ENCODE measurements at regions not wholly inside any gene's neighbourhood (a gene's known extent, or its start where the extent isn't known, plus 50 kb on each side); places are given as distances from the start of the nearest gene placed in this dataset.

DNA sequence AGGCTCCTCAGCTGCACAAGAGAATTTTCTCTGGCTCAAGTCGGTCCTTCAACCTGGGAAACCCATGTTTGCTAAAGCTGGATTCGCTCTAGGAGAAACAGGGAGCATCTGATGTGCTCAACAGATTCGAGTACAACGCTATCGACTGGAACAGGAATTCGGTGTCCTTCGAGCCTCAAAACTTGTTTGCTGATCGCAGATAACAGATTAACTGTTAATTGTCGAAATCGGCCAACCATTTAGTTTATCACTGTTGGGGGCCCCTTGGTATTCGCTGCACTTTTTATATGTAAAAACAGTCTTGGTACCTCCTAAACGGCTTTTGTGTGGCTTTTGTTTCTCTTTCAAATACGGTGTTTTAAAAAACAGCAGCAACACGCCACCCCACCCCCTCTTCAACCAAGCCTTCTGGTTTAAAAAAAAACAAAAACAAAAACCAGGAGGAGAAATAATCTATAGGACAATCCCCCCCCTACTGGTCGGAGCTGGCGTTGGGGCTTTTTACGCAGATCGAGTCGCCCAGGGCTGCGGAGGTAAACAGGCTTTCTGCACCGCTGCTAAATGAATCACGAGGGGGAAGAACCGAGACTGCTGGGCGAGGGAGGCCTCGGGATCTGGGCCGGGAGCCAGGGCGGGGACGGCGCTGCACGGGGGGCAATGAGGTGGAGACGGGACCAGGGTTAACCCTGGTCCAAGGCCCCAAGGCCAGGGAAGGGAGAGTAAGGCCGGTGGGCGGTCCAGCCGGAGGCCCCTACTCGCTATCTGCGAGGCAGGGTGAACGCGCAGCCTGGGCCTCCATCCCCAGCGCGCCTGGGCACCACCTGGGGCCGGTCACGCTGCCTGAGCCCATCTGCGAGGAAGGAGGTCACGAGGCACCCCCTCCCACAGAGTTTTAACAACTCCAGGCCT lies 71.7 kb upstream of the BCOR start:
- no peak overlapping the region for H3K27ac ChIP-seq
- peak overlapping the region; percentile 53 for H3K4me2 ChIP-seq
- H3K9me3 ChIP-seq (ENCODE audit: insufficient read depth, low read depth): no peaks in the 10 kb centered on the region
- no peaks in the 10 kb centered on the region for H3K27me3 ChIP-seq (ENCODE audit: insufficient read depth, low read depth)
- no TSS peak for BruUV-seq (replicated peaks)
- no peaks in the 10 kb centered on the region for H3K79me2 ChIP-seq (ENCODE audit: low read depth)
- DNase-seq: peak in 1 of 2 experiments; percentile 67
- H3K4me1 ChIP-seq (replicated peaks; ENCODE audit: insufficient read depth): 0 out of 2 replicates have a peak, but pooled peaks cover 6% of the 10 kb centered on the region
- H2AFZ ChIP-seq: no peak overlapping the region
- peak overlapping the region; percentile 24; the same call in 1 of the 2 replicates for H3K4me3 ChIP-seq
- TF ChIP-seq, protein P1, sequence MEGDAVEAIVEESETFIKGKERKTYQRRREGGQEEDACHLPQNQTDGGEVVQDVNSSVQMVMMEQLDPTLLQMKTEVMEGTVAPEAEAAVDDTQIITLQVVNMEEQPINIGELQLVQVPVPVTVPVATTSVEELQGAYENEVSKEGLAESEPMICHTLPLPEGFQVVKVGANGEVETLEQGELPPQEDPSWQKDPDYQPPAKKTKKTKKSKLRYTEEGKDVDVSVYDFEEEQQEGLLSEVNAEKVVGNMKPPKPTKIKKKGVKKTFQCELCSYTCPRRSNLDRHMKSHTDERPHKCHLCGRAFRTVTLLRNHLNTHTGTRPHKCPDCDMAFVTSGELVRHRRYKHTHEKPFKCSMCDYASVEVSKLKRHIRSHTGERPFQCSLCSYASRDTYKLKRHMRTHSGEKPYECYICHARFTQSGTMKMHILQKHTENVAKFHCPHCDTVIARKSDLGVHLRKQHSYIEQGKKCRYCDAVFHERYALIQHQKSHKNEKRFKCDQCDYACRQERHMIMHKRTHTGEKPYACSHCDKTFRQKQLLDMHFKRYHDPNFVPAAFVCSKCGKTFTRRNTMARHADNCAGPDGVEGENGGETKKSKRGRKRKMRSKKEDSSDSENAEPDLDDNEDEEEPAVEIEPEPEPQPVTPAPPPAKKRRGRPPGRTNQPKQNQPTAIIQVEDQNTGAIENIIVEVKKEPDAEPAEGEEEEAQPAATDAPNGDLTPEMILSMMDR (conservative IDR thresholded peaks at IDR 0.05): peak; percentile 59
- TF ChIP-seq EZH2 (IDR thresholded peaks at IDR 0.05; ENCODE audit: low read depth): no peak
- H3K9me2 ChIP-seq (ENCODE audit: insufficient read depth): no peaks in the 10 kb centered on the region
- no peaks in the 10 kb centered on the region for H3K36me3 ChIP-seq (ENCODE audit: low read depth)
- ChIA-PET CTCF (no interaction called here), POLR2A (ENCODE audit: unreplicated experiment) (no interaction called here)
- intact Hi-C loops (cut with micrococcal nuclease; ENCODE audit: unreplicated experiment): no loop called here
- no peaks in the 10 kb centered on the region for H4K20me1 ChIP-seq (ENCODE audit: insufficient read depth)
- H3F3A ChIP-seq (ENCODE audit: insufficient read depth, low read depth): 0 out of 2 replicates have a peak, but pooled peaks cover 2% of the 10 kb centered on the region

DNA sequence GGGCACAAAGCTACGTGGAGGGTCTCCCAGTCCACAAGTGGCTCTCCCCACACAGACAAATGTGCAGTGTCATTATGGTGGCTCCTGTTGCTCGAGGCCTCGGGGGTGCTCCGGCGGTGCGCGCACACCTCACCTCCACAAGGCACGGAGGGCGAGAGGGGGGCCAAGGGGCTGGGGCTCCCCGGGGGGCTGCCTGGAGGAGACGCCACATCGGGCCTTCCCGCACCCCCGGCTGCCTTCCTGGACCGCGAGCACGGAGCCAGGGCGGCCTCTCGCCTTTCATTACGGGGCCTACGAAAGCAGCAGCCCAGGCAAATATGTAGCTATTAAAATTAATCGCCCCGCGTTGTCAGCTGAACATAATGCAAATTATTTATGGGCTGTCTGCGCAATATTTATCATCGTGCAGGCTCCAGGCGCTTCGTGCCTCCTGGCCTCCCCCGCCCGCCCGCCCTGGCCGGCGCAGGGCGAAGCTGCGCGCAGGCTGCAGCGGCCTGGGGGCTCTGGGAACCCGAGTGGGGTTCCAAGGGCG lies 70.8 kb upstream of the BCOR start:
- intact Hi-C loops (cut with micrococcal nuclease; ENCODE audit: unreplicated experiment): no loop called here
- no peaks in the 10 kb centered on the region for H3K79me2 ChIP-seq (ENCODE audit: low read depth)
- no peaks in the 10 kb centered on the region for H3K27me3 ChIP-seq (ENCODE audit: insufficient read depth, low read depth)
- H3K4me1 ChIP-seq (replicated peaks; ENCODE audit: insufficient read depth): 0 out of 2 replicates have a peak, but pooled peaks cover 6% of the 10 kb centered on the region
- no peaks in the 10 kb centered on the region for H3K9me3 ChIP-seq (ENCODE audit: insufficient read depth, low read depth)
- no peaks in the 10 kb centered on the region for H3K36me3 ChIP-seq (ENCODE audit: low read depth)
- CTCF ChIA-PET: no interaction called here
- TF ChIP-seq, protein P1 (conservative IDR thresholded peaks at IDR 0.05): no peak
- TF ChIP-seq EZH2 (IDR thresholded peaks at IDR 0.05; ENCODE audit: low read depth): no peak
- no peak for DNase-seq
- H3K4me3 ChIP-seq: no peak overlapping the region
- H3F3A ChIP-seq (ENCODE audit: insufficient read depth, low read depth): no peaks in the 10 kb centered on the region
- BruUV-seq (replicated peaks): no TSS peak
- no peak overlapping the region for H3K4me2 ChIP-seq
- no peaks in the 10 kb centered on the region for H3K9me2 ChIP-seq (ENCODE audit: insufficient read depth)
- H2AFZ ChIP-seq: no peak overlapping the region
- H3K27ac ChIP-seq: no peak overlapping the region
- no peaks in the 10 kb centered on the region for H4K20me1 ChIP-seq (ENCODE audit: insufficient read depth)
- POLR2A ChIA-PET (ENCODE audit: unreplicated experiment): no interaction called here

DNA sequence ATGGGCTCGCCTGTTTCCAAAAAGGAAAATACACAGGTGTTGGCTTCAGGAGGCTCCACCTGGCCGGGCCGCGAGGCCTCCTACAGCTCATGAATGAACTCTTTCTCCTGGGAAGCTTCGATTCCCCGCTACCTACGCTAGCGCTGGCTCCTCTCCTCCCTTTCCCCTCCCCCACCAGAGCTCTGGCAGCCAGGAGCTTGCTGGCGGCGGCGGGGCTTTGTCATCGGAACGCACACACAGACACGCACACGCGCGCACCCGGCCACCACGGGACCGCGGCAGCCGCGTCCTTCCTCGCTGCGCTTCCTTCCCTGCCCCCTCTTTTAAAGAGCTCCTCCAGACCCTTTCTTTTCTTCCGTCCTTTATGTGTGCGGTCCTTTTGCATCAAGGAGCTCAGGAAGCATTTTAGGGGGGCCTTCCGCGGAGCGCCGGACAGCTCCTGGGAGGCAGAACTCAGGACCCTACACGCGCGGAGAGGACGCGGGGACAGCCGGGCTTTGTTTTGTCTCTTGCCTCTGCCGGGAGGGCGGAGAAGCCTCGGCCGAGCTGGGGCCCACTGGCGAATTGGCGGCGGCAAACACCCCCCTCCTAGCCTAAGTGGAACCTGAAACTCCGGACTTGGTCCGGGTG lies 70.2 kb upstream of the BCOR start:
- no TSS peak for BruUV-seq (replicated peaks)
- Histone ChIP-seq H3K36me3 (ENCODE audit: low read depth) (no peaks in the 10 kb centered on the region), H3K4me3 (no peak overlapping the region), H3K4me1 (replicated peaks; ENCODE audit: insufficient read depth) (0 out of 2 replicates have a peak, but pooled peaks cover 2% of the 10 kb centered on the region), H3F3A (ENCODE audit: insufficient read depth, low read depth) (no peaks in the 10 kb centered on the region), H3K27me3 (ENCODE audit: insufficient read depth, low read depth) (no peaks in the 10 kb centered on the region), H3K27ac (no peak overlapping the region), H3K4me2 (no peak overlapping the region), H3K79me2 (ENCODE audit: low read depth) (no peaks in the 10 kb centered on the region), H2AFZ (no peak overlapping the region), H3K9me3 (ENCODE audit: insufficient read depth, low read depth) (no peaks in the 10 kb centered on the region), H3K9me2 (ENCODE audit: insufficient read depth) (no peaks in the 10 kb centered on the region), H4K20me1 (ENCODE audit: insufficient read depth) (no peaks in the 10 kb centered on the region)
- TF ChIP-seq EZH2 (IDR thresholded peaks at IDR 0.05; ENCODE audit: low read depth): no peak
- TF ChIP-seq, protein P1 (conservative IDR thresholded peaks at IDR 0.05): no peak
- intact Hi-C loops (cut with micrococcal nuclease; ENCODE audit: unreplicated experiment): no loop called here
- POLR2A ChIA-PET (ENCODE audit: unreplicated experiment): no interaction called here
- DNase-seq: no peak
- CTCF ChIA-PET: no interaction called here

All from PC-9 (cell line).